NCI-H2196 (cell line): ENCODE measurements at regions not wholly inside any gene's neighbourhood (a gene's known extent, or its start where the extent isn't known, plus 50 kb on each side); places are given as distances from the start of the nearest gene placed in this dataset.
"Not testable (repeated sequence)": the region's sequence is repeated elsewhere in the genome, so short reads cannot be mapped to it uniquely, and the experiment has no call there.

Experiments
- DNase-seq: peaks from one replicate; lab custom pipeline; 2025; ENCODE audit not compliant: unreplicated experiment; lab: John Stamatoyannopoulos, UW

DNA sequence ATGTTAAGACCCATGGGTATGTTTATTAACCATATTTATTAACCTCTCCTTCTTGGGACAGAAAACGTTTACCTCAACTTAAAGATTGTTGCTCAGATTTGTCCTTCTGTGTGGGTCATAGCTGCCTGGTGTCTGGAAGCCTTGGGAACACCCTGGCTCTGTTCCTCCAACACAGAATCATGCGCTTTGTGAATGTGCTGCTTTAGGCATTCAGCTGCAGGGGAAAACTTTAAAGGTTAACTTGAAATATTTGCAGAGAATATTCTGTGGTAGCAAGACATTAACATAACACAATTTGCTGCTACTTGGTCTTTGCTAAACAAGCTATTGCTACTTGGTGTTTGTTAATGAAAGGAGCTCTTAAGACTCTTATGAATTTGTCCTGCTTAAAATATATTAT lies 50.5 kb upstream of the THOC3 start:
- DNase-seq: not testable (repeated sequence)

DNA sequence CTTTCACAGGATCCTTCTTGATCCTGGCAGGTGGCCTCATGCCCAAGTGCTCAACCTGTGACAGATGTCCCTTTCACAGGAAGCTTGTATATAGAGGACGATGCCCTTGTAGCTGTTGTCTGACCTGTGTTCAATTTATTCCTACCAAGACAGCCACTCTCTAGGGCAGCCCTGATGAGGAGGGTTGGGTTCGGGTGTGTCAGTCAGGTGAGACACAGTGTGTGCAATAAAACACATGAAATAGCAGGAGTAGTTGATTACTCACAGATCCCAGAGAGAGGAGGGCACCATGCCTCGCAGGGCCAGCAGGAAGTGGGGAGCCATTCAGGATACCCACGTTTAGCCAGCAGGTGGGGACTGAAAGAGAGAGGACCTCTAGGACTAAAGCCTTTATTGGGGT lies 52.7 kb upstream of the THOC3 start:
- DNase-seq: not testable (repeated sequence)

DNA sequence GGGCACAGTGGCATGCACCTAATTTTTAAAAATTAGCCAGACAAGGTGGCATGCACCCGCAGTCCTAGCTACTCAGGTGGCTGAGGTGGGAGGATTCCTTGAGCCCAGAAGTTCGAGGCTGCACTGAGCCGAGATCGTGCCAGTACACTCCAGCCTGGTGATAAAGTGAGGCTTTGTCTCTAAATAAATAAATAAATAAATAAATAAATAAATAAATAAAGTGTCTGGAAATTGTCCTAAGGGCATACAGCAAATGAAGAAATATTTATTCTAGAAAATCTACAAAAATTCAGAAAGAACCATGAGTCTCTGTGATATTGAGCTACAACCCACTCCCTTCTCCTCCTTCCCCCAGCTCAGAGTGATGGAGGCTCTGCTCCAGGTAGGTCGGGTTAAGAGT lies 55.4 kb upstream of the THOC3 start:
- DNase-seq: not testable (repeated sequence)

DNA sequence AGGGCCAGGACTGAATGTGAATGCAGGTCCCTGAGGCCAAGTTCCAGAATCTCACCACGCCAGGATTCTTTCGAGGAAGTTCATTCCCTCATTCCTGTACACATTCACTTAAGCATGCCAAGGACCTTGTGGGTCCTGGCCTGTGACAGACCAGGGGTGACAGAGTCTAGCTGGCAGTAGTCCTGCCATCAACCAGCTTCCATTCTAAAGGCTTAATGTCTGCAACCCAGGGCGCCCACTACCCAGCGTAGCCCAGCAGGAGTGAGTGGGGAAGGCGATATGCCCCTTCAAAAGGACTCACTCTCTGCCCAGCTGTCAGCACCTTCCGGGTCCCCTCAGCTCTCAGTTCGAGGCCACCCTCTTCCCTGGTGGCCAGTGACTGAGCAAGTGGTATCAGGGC lies 61.3 kb upstream of the THOC3 start:
- DNase-seq: not testable (repeated sequence)

DNA sequence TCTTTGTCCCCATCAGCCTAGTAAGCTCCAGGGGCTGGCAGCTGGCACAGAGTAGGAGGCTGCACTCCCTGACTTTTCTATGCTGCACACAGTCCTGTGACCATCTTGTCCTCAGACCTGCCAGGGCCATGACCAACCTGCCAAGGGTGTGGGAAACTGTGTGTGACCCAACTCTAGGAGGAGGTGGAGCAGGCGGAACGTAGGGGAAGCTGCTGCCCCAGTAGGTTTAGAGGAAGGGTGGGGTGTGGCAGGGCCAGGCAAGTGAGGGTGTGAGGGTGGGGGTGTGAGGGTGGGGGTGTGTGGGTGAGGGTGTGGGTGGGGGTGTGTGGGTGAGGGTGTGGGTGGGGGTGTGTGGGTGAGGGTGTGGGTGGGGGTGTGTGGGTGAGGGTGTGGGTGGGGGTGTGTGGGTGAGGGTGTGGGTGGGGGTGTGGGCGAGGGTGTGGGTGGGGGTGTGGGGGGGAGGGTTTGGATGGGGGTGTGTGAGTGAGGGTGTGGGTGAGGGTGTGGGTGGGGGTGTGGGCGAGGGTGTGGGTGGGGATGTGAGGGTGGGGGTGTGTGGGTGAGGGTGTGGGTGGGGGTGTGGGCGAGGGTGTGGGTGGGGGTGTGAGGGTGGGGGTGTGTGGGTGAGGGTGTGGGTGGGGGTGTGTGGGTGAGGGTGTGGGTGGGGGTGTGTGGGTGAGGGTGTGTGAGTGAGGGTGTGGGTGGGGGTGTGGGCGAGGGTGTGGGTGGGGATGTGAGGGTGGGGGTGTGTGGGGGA lies 62.4 kb upstream of the THOC3 start:
- not testable (repeated sequence) for DNase-seq

DNA sequence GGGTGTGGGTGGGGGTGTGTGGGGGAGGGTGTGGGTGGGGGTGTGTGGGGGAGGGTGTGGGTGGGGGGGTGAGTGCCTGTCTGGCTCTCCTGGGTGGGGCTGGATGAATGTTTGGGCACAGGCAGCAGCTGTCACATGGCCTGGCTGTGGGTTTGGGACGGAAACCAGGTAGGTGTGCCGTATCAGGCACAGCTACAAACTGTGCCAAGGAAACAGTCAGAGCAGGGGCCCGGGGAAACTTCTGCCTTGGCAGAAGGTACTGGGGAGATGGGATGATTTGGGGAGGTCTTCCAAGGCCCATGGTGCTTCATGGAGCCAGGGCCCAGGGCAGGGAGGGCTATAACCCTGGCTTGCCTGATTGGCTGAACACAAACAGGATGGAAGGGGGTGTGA lies 63.0 kb upstream of the THOC3 start:
- not testable (repeated sequence) for DNase-seq

DNA sequence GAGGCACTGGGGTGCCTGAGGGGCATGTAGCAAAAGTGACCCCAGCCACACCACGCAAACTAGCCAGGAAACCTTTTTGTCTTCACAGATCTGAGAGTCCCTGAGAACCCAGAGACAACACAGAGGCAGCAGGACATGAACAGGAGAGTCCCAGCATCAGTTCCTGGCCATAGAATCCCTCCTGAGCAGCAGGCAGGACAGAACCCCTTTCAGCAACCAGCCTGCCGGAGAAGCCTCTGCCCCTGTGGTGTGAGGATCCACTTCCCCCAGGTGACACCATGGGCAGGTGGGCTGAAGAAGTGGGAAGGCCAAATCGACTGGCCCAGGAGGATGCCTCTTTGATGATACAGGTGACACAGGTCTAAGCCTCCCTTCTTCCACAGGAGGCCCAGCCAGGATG lies 65.1 kb upstream of the THOC3 start:
- DNase-seq: not testable (repeated sequence)

DNA sequence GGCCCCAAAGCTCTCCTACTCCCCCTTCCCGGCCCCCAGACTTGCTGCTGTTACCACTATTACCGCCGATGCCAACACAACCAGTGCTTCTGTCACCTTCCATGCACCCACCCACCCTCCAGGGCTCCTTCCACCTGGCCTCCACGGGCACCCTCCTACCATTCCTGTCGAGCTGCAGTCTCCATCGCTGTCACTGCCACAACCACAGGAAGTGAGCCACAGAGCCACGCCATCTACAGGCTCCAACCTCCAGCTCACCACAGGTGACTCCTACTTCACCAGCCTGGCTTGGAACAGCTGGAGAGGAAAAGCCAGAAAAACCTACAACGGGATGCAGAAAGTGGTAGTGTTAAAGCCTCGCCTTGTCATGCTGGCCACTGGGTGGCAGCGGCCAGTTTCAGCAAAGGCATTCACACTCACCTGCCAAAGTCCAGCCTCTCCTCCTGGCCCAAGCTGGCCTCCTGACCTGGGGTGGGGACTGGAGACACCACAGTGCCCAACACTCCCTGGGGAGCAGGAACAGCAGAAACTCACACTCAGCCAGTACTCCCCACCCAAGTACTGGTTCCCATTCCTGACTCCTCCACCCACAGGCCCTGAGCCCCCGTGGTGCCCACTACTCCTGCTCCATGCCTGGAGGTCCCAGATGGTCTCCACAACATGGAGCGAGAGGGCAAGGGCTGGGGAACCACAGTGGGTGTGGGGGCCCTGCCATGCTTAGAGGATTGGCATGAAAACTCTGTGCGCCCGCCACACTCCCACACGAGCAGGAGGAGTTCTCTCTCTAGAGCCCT lies 66.5 kb upstream of the THOC3 start:
- not testable (repeated sequence) for DNase-seq

DNA sequence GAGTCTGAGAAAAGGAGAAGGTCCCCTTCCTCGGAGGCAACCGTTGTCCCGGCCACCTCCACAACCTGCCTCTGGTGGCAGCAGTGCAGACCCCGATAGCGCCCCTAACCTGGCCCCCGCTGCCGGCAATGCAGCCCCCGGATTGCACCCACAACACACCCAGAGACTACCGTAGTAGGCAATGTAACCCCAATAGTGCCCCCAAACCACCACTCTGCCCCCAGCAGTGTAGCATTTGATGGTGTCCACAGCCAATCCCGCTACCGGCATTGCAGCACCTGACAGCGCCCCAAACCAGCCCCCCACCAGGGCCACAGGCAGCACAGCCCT lies 67.1 kb upstream of the THOC3 start:
- not testable (repeated sequence) for DNase-seq

DNA sequence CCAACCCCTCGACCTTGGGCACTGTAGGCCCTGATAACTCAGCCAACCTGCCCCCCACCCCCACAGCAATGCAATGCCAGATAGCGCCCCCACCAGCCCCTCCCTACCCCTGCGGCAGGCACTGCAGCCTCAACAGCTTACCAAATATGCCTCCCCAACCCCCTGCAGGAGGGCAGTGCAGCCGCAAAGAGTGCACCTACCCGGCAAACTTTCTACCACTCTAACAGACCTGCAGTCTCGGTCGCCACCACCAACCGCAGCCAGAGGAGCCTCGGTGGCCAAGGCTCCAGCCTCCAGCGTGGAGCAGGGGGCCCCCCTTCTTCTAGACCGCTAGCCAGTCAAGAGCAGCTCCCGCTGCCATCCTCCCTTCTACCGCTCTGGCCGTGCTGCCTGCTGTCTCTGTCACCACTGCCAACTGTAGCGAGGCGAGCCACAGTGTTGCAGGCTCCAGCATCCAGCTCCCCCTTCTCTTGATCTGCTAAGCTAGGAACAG lies 67.7 kb upstream of the THOC3 start:
- not testable (repeated sequence) for DNase-seq

DNA sequence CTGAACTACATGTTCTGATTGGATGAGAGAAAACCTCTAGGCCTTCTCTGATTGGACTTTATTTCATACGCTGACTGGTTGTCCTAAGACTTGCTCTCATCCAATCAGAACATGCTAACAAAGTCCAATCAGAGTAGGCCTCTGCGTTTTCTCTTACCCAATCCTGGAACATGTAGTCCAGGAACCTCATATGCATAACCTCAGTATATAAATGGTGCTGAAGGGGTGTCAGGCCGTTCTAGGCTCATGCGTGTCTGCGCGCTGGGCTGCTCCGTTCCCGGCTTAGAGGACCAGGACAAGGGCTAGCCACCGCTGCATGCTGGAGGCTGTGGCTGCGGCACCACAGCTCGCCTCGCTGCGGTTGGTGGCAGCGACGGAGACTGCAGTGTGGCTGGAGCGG lies 68.3 kb upstream of the THOC3 start:
- not testable (repeated sequence) for DNase-seq

DNA sequence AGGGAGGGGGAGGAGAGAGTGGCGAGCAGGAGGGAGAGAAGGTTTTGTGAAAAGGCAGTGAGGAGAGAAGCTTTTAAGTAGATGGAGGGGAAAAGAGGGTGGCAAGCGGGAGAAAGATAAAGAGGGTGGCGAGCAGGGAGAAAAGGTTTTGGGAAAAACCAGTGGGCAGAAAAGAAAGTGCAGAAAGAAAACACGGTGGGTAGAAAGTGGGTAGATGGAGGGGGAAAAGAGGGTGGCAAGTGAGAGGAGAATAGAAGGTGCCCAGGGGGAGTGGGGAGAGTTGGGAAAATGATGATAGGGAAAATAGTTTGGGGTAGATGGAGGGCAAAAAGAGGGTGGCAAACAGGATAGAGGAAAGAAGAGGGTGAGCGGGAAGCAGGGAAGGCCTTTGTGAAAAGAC lies 69.1 kb upstream of the THOC3 start:
- not testable (repeated sequence) for DNase-seq

DNA sequence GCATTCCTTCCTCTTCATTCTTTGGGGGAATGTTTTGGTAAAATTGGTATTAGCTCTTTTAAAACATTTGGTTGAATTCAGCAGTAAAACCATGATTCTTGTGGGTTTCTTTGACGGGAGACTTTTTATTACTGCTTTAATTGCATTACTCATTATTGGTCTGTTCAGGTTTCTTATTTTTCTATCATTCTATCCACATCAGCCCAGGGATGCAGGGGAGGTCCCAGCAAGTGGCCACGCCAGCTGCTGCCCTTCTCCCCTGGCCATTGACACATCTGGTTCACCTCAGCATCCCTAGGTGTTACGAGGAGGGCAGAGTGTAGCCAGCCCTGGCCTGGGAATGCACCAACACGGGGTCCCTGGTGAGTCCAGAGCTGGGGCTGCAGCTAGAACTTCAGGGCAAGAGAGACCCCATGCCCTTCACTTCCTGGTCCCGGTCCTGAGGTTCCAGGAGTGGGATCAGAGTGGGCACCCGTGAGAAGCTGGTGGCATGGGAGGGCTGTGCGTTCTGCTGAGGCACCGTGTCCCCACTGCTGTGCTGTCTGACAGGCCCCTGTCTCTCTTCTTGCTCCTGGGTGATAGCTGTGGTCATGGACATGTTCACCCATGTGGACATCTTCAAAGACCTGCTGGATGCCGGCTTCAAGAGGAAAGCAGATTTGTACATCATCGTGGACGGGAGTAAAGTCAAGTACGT lies 72.1 kb upstream of the THOC3 start:
- not testable (repeated sequence) for DNase-seq

DNA sequence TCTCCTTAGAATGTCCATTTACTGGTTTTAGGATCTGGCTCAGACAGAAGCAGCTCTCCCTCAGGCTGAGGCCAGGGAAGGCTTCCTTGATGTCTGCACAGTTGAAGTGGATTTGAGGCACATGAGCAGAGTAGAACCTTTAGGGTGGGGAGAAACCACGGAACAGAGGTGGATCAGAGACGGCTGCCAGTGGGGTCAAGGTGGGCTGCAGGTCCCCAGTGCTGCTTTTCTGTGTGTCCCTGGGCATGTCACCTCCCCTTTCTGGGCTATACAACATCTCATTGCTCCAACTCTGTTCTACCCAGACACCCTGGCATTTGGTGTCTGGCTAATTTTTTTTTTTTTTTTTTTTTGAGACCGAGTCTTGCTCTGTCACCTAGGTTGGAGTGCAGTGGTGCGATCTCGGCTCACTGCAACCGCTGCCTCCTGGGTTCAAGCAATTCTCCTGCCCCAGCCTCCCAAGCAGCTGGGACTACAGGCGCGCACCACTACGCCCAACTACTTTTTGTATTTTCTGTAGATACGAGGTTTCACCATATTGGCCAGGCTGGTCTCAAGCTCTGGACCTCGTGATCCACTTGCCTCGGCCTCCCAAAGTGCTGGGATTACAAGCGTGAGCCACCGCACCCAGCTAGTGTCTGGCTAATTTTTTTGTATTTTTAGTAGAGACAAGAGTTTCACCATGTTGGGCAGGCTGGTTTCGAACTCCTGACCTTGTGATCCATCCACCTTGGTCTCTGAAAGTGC lies 73.3 kb upstream of the THOC3 start:
- not testable (repeated sequence) for DNase-seq

DNA sequence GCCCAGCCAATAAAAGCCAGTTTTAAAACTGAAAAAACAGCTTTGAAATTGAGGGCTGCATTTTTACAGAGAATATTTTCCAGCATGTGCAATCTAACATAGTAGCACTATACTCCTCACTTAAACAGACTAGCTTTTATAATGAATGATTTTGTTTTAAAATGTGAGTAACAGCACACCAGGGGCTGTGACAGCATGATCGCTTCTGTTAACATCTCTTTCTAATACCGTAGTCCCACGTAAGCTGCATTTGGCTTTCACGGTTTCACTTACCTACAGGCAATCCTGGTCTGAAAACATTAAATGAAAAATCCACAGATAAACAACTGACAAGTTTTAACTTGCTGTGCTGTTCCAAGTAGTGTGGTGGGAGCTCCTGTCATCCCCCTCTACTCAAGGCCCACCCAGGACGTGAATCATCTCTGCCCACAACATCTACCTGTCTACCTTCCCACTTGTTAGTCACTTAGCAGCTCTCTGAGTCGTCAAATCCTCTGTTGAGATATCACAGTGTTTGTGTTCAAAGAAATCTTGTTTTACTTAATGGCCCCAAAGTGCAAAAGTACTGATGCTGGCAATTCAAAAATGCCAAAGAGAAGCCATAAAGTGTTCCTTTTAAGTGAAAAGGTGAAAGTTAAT lies 74.0 kb upstream of the THOC3 start:
- DNase-seq: not testable (repeated sequence)

DNA sequence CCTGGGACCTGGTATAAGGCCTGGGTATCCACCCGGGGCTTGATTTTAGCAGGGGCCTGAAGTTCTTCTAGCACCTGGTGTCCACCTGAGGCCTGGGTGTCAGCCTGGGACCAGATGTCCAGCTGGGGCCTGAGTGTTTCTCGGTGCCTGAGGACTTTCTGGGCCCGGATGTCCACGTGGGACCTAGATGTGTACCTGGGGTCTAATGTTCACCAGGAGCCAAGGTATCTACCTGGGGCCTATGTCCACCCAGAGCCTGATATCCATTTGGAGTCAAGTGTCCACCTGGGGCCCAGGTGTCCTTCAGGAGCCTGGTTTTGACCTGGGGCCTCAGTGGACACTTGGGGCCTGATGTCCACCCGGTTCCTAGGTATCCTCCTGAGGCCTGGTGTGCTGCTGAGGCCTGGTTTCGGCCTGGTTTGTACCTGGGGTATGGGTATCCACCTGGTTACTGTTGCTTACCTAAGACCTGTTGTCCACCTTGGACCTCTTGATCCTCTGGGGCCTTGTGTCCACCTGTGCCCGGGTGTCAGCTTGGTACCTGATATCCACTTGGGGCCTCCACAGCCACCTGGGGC lies 75.2 kb upstream of the THOC3 start:
- DNase-seq: not testable (repeated sequence)

DNA sequence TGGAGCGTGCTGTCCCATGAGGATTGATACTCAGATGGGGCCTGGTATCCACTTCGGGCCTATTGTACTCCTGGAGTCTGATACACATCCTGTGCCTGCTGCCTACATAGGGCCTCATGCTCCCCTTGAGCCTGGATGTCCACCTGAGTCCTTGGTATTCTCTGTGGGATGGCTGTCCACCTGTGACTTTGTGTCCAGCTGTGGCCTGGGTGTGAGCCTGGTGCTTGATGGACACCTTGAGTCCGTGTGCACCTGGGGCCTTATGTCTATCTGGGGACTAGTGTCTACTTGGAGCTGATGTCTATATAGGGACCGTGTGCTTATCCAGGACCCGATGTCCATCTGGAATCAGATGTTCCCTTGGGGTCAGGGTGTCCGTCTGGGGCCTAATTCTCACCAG lies 75.9 kb upstream of the THOC3 start:
- DNase-seq: not testable (repeated sequence)

DNA sequence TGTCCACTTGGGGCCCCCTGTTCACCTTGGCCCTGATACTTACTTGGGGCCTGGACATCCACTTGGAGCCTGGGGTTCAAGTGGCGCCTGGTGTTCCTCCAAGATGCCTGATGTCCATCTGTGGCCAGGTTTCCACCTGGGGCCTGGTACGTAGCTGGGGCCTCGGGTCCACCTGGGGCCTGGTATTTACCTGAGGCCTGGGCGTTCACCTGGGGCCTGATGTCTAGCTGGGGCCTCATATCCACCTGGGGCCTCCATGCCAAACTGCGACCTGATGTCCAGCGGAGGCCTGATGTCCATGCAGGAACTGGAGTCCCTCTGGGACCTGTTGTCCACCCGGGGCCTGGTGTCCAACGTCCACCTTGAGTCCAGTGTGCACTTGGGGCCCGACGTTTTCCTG lies 76.3 kb upstream of the THOC3 start:
- not testable (repeated sequence) for DNase-seq

DNA sequence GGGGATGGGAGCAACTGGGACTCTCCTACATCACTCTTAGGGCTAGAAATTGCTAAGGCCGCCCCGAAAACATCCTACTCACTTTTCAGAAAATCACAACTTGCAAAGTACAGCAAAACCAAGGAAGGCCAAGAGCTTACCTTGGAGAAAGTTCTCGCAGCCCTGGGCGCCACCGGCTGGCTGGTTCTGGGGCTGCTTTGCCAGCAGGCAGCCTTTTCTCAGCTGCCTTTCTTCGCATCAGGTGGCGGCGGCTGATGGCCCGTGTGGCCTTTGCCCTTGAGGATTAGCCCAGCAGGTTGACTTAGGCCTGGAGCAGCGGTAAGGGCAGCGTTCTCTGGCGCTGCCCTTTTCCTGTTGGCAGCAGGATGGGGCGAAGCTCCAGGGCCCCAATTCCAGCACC lies 77.3 kb upstream of the THOC3 start:
- not testable (repeated sequence) for DNase-seq

DNA sequence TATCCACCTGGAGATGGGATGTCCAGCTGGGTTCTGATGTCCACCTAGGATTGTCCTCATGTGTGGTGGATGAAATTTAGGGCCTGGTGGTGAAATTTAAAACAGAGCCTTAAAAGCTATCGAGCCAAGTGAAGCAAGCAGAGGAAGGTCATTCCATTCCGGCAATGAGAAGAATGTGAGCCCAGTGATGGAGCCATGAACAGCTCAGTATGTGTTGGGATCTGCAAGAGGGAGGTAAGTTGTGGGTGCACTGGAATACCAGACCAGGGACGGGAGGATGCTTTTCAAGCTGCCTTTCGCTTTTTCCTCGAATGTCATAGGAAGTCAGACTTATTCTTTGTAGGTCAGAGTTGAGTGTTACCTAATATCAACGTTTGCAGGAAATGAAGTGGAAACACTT lies 80.6 kb upstream of the THOC3 start:
- DNase-seq: not testable (repeated sequence)
